NCI-H524 treated with DMSO at 0.1 percent for 48 hours (cell line): ENCODE measurements at regions not wholly inside any gene's neighbourhood (a gene's known extent, or its start where the extent isn't known, plus 50 kb on each side); places are given as distances from the start of the nearest gene placed in this dataset.

Experiments used
- DNase-seq: peaks from one replicate; lab custom pipeline; 2025; lab: John Stamatoyannopoulos, UW

DNA sequence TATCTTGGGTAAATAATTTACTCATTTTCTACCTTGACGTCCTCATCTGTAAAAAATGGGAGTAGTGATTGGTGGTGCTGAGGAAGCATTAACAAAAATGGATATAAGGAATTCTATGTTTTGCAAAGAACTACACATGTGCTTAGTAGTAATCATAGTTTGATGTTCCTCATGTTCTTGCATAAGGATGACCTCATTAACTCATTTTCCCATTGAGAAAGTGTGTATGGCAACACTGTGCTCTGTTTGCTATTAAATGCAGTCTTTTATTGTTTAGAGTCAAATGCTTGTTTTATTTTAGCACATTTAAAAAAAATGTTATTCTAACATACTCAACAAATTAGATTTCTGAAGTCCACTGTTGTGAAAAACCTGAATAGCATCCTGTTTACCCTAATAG lies 211.2 kb upstream of the RSPO3 start:
- DNase-seq = no peak

DNA sequence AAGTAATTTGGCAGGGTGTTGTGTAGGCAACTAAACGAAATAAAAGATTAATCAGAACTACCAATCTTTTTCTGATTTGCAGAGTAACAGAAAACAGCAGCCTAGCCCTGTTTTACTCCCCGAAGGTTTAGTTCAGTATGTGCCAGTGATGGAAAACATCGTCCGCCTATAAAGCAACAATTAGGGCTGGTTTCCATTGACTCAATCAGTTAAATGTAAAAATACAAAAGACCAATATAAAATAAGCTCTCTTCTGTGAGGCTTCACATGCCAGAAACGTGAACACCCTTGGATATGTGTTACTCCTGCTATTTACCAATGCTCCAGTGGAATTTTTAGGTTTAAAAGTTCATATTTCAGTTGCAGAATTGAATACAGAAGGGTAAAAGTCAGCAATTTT lies 210.5 kb upstream of the RSPO3 start:
- DNase-seq = no peak

DNA sequence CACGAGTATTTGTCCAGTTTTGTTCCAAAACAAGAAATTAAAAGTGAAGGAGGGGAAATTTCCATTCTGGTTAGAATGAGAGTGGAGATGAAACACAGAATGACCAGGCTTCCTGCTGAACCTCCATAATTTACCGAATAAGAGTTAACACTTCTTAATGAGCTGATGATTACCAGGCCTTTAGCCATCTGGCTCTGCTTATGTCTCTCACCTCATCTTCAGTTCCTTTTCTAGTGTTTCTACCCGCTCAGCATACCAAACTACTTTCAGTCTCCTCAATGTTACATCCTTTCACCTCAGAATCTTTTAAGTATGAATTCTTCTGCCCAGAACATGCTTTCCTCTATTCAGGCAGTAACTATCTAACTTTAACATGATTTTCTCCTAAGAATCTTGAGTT lies 209.0 kb upstream of the RSPO3 start:
- DNase-seq = peak; percentile 12

DNA sequence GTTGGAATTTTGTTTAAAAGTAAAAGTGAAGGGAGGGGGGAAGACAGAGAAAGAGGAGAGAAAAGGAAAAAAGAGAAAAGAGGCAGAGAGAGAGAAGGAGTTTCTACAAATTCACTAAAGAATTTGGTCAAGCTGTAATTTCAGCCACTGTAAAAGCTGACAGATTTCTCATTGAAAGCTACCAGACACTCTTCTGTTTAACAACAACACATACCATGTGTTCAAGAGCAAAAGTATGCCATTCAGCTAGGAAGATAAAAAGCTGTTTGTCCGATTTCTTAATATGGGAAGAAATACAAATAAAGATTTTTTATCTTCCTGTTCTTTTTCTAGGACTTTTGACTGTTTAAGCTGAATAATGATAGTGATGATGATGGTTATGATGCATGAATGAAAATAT lies 204.8 kb upstream of the RSPO3 start:
- DNase-seq = no peak

DNA sequence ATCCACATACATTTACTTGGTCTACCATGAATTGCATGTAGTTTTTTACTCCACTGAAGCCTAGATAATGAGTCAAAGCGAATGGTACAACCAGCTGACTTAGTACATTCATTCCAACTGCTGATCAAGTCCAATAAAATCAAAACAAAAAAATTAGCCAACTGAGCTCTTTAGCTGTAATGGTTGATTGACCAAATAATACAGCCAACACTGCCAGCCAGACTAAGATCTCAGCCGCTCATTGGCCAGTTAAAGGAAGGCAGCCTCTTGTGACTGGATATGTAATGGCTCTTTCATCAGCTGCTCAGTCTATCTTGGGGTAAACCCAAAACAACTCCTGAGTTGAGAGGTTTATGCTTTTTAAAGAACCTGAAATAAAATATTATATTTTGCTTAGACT lies 204.3 kb upstream of the RSPO3 start:
- DNase-seq = no peak

DNA sequence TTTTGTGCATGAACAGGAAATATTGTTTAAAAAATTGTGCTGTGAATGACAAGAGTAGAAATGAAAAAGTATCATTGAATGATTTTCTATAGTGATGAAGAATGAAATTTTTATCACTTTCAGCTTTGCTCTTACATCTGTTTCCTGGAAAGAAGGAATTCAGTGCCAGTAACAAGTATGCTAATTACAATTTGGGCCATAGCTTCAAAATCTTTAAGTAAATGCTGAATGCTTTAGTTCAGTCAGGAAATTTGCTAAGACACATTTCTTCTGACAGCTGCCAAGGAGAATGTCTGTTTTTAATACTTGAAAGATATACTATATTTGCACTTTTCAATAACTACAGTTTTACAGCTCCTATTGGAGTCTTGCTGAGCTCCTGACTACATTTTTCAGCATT lies 203.7 kb upstream of the RSPO3 start:
- no peak for DNase-seq

DNA sequence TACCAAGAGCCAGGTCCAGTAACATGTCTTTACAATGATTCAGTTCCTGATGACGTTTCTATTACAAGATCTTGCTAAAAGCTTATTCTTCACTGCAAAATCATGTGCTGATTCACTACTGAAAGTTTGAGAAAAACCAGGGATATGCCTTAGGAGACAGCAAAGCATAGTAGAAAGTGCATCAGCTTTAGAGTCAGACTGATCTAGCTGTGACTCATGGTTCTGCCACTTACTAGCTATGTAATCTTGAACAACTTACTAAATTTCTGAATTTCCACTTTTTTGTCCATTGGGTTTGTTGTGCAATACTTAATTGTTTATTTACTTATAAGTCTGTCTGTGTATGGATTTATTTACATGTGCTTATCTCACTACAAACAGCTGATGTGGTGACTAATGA lies 198.5 kb upstream of the RSPO3 start:
- DNase-seq = no peak

DNA sequence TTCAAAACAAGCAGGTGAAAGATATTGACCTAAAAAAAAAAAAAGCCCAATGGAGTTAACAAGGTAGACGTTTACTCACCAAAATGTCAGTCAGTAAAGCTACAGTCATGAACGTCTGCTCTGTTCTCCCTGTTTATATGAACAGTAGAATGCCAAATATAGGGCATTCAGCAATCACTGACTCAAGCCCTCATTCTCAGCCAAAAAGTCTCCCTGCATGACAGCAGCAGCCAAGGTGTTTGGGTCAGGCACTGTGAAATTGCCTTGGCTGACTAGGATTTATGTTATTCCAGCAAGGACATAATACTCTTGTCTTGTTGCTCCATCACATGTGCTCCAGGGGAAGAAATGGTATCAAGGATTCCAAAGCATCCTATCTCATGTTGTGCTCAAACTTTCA lies 194.7 kb upstream of the RSPO3 start:
- DNase-seq = no peak

DNA sequence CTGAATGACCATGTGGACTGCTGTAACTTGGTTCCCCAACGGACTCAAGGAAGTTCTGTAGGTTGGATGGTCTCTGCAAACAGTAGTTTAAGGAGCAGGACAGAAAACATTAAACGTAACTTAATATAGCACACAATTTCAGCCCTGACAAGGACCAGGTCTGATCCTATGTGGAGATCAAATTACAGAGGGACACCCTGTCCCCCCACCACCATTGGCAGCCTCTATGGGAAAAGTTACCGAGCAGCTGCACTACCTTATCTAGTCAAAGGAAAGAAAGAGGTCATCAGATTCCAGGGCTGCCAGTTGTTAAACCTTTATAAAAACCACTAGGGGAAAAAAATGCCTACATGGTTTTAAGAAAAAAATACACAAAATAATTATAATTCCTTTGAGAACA lies 191.5 kb upstream of the RSPO3 start:
- DNase-seq = no peak

DNA sequence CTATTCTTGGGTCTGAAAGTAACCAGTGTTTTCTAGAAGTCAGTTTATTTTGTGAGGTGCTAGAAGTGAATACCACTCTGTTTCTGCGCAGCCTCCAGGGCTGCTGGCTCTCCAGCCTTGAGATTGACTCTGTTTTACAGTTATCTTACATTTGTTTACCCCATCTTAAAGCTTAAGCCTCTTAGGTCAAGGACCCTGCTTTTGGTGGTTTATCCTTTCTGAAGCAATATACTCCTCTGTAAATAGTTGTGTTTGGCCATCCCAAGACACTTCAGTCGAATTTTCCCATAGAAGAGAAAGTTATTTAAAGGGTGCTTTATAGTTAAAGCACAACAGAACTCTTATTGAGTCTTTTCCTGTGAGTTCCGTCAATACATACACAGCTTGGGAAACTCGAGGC lies 190.6 kb upstream of the RSPO3 start:
- no peak for DNase-seq

DNA sequence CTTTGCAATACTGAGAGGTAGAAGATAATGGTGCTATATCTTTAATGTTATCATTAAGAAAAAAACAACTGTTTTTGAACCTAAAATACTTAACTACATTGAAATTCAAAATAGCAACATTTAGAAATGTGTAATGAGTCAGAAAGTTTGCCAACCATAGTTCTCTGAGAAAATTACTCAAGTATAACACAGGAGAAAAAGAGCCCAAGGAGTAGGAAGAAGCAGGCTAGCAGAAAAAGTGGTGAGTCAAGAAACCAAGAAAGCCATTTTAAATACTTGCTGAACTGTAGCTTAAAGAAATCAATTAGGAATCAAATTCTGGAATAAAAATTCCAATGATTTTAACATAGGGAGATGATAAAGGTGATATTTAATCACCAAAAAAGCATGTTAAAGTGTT lies 181.0 kb upstream of the RSPO3 start:
- no peak for DNase-seq

DNA sequence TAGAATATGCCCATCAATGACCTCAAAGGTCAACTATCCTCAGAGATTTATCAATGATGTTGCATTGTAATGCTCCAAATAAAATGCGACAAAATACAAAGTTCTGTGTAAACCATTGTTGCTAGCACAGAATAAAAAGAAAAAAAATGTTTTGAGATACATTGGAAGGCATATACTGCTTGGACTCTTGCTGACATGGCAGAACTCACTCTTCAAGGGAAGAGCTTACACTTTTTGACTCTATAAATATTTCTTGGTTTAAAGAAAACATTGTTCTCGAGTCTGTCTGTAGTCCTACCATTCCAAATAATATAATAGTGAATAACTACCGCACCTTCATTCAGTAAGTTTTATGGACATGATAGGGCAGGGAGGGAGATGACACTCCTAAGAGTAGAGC lies 178.7 kb upstream of the RSPO3 start:
- DNase-seq = no peak

DNA sequence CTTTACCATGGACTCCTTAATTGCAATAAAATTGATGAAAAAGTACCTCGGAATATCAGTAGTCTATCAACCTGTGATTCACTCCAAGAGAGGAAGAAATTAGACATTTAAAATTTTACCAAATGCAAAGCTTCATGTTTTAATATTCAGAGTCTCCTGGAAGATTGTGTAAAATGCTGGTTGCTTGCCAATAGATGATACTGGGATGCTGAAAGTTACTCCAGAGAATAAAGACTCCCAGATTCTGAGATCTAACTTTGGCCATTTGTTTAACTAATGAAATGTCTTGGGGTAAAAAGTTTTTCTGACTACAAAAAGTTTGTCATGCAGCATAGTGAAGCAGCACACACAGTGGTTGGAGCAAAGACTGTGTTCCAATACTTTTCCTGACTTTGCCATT lies 176.7 kb upstream of the RSPO3 start:
- no peak for DNase-seq

DNA sequence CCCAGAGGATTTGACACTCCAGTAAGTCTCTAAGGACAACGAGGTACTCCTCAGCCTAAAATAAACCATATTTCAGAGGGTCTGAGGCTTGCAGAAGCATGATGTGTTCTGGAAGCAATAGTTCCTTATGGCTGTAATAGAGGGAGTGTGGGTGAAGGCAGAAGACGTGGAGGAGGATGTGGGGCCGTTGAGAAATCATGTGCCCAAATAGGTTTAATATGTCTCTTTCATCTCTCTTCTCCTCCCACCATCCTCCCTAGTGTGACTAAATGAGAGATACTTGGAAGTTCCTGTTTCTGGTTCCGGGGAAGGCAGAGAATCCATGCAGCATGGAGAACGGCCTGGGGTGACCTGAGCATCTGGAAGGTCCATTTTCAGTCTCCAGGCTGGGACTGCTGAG lies 174.0 kb upstream of the RSPO3 start:
- no peak for DNase-seq

DNA sequence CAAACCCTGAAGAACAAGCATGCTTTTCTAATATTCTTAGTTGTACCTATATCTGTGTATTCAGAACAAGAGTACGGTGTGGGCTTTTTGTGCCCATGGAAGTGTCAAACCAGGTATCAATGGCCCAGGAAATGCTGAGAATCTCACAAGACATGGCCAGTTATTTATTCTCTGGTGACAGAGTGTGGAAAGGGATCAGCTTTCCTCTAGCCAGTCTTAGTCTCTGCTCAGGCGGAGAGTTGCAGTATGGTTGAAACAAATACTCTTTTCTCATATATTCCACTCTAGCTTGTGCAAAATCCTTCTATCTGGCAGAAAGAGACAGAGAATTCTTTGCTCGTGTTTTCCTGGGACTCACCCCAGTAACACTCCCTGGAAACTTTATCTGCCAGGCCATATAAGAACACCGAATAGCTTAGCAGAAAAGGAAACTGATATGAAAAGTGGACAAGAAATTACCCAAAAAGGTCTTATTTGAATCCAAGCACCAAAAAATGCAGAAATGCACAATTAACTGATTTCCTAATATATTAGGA lies 173.3 kb upstream of the RSPO3 start:
- DNase-seq = no peak

DNA sequence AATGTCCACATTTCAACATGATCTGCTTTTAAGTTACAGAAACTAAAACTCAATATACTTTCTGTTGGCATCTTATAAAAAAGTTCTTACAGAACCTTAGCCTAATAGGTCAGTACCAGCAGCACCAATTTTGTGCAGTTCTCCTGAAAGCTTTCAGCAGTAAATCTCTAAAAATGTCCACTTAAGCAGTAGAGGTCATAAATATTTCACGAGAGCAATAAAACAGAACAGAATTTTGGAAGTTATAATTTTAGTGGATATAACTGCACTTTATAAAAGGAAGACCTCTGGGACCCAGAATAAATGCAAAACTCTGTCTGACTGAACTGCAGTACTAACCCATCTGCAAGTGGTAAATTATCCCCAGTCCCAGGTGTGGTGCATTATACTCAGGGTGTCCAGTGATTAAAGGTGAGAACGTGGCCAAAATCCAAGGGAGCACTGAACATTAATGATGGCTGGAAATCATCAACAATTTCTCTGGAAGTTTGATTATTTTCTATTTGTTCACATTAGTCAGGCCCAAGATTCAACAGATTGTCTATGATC lies 172.6 kb upstream of the RSPO3 start:
- DNase-seq = no peak

DNA sequence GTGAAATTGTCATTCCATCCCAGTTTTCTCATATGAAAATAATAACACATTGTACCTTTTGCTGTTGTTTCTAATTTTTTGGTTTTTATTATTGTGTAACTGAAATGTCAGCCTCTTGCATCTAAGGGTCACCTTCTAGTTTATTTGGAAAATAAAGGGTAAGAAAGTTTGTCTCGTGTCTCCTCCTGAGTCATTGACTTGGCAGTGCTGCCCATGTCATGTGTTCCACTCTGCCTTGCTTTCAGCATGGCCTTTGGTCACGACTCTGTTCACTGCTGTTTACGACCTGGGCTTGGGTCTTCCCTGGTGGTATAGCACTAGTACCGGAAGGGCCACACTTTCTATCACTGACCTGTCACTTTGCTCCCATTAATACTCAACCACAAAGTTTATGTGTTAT lies 171.4 kb upstream of the RSPO3 start:
- DNase-seq = no peak

DNA sequence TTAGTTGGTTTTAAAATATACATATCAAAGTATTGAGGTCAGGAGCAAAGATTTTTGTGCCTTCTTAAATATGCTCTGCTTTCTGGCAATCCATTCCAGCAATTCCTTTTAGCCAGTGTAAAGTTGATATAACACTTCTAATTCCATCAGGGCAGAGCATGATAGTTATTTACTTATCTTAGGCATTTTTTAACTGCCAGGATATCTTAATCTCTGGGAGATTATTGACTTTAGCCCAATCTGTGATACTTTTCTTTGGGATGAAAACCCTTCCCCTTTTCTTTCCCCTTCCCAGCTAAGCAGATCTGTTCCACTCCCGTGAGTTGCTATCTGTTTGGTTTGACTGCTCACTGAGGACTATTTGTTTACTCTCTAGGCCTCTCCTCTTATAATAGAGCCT lies 168.7 kb upstream of the RSPO3 start:
- DNase-seq = no peak

DNA sequence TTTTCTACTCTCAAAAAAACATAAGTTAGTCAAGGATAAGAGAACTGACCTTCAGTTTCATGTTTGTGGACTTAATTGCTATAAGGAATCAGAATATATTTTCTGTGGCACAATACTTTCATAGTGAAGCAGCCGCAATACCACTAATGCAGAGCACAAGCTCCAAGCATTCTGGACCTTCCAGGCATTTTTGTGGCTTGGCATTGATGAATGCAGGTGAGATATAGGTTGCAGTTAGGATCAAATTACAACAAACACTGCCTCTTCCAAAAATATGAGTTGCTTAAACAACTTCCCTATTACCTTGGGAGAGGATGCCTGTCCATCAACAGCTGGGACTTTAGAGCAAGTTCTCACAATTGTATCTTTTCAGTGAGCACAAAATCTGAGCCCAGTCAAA lies 162.8 kb upstream of the RSPO3 start:
- no peak for DNase-seq

DNA sequence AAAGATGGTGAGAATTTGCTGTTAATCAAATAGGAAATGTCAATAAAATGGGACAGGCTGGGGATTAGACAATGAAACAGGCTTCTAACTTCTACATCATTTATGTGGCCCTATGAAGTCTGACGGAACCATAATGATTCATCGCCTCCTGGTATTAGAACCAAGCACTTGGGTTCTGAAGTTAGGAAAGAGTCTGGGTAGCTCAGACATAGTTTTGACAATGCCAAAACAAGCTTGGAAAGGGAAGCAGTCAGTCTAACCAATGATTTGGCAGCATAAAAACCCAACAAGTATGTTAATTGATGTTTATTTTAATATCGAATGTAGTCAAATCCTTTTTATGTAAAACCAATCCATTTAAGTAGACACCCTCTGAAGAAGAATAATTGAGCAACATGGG lies 160.8 kb upstream of the RSPO3 start:
- no peak for DNase-seq

DNA sequence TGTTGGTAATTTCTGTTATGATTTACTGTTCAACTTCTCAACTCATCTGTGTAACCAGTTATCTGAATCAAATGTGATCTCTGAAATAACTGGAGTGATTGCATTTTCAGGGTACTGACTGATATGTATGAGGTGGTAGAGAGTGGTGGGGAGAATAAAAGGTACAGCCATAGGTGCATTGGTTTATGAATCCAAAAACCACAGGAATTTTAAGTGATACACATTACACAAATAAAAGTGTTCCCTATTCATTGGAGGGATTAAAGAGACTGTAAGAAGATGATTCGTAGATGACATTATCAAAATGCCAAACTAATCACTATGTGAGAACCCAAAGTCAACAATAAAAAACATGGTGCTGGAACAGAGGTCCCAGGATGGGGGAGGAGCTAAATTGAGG lies 158.7 kb upstream of the RSPO3 start:
- DNase-seq = no peak

DNA sequence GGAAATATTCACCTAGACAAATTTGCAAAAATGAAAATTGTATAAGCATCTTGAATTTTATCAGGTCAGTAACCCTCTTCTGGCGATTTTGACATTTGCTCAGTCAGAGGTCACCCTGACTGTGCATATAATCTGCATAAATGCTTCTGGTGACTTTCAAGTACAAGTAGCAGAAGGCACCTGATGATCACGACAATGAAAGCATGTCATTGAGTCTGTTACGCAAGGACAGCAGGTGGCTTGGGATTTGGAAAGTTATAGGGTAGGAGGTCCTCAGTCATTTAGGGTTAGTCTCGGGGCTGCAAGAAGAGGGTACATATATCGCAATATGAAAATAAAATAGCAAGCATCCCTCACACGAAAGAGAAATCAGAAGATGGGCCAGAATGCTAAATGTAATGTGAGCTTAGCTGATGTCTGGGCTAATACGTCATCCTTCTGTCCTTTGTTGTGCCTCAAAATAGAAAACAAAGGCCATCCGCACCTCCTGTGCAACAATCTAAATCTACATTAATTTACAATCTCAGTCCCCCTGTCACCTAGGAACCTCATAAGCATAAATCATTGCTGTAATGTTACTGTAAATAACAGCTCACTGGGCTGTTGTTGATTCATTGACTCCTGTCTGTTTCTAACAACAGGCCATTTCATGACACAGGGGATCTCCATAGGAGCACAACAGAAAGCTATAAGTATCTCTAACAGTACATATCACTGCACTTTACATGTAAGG lies 155.2 kb upstream of the RSPO3 start:
- DNase-seq = no peak

DNA sequence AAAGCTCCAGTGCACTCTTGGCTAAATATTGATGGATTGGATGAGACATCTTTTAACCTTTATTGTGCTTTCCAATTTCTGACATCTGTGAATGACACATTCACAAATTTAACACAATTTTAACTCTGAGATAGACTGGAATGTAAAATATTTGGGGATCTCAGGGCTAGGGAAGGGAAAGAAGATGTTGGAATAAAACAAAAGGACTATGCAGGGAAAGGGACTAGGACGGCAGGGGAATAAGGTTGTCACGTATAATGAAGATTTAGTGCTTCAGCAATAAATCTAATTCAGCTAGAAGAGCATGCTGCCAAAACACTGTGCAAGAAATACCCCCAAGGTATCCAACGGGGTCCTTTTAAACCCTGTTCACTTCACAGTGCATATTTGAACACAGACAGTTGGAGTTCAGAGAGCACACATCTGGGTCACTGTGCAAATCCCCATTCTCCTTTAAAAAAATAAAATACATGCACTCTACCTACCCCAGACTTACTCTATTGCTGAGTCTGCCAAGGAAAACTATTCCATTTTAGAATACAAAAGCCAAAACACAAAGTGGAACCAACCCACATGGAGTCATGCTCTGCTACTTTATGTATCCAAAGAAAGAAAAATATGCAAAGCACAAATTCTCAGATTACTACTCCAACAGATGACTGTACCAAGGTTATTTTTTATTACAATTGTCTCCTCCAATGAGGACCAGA lies 151.0 kb upstream of the RSPO3 start:
- no peak for DNase-seq
